A549 (cell line): ENCODE measurements at regions not wholly inside any gene's neighbourhood (a gene's known extent, or its start where the extent isn't known, plus 50 kb on each side); places are given as distances from the start of the nearest gene placed in this dataset.

Experiments
- ATAC-seq, 2 experiments: fragments of 200-7000 bp in 1 of 2; fragments of >200 bp in 1 of 2; cut with Nextera tagmentation in 1 of 2; cut with Tn5 transposase in 1 of 2; 3 replicates each; pipeline versions ENCODE4 v1.8.0 to v1.9.1; 2018 to 2020; ENCODE audit warnings: mild to moderate bottlenecking in 1 of 2, moderate library complexity in 1 of 2
- CTCF ChIA-PET: fragments of 300-600 bp; sonication (Branson Sonifier 250); formaldehyde crosslinking; extraction: SDS; loops from one replicate; lab custom pipeline; 2021; ENCODE audit warnings: antibody characterized with exemption, inconsistent platforms; lab: Yijun Ruan, JAX
- POLR2A ChIA-PET: fragments of 350-600 bp; formaldehyde crosslinking; extraction: SDS; loops from one replicate; lab custom pipeline; 2021; ENCODE audit warnings: antibody characterized with exemption, inconsistent platforms; lab: Yijun Ruan, JAX
- DNase-seq, 2 experiments: peaks; one replicate each; pipeline versions ENCODE4 v3.0.0 to v3.0.0-alpha.2; 2011 to 2016; ENCODE audit warnings: low read depth in 1 of 2, low spot score in 1 of 2
- FAIRE-seq: peaks from 2 replicates; lab custom pipeline; 2011; peaks lifted over from hg19 to GRCh38; lab: Jason Lieb, UNC
- H3K27ac ChIP-seq, 2 experiments: fragments of >200 bp; sonication (Bioruptor Twin); formaldehyde crosslinking; 3 replicates each; pipeline ENCODE4 v1.5.1; 2016 to 2017
- H3K4me1 ChIP-seq: fragments of >200 bp; sonication (Bioruptor Twin); formaldehyde crosslinking; 3 replicates; pipeline ENCODE4 v1.6.1; 2016
- H3K4me2 ChIP-seq: fragments of >200 bp; sonication (Bioruptor Twin); formaldehyde crosslinking; 3 replicates; pipeline ENCODE4 v1.6.1; 2016
- H3K4me3 ChIP-seq: fragments of >200 bp; sonication (Bioruptor Twin); formaldehyde crosslinking; 3 replicates; pipeline ENCODE4 v1.5.1; 2016
- H3K9me3 ChIP-seq: fragments of >200 bp; sonication (Bioruptor Twin); formaldehyde crosslinking; 3 replicates; pipeline ENCODE4 v1.6.1; 2016
- BHLHE40 ChIP-seq: IDR thresholded peaks from 2 replicates; pipeline ENCODE4 v1.6.1; 2012; ENCODE audit warnings: low read depth, low read length, inconsistent platforms
- CEBPB ChIP-seq, 2 experiments: fragments of >200 bp in 1 of 2; sonication (Bioruptor Twin) in 1 of 2; formaldehyde crosslinking in 1 of 2; IDR thresholded peaks; 2 replicates each; pipeline ENCODE4 v1.6.1; 2012 to 2016
- CHD2 ChIP-seq: fragments of 150-350 bp; IDR thresholded peaks from 2 replicates; pipeline ENCODE4 v1.6.1; 2014; ENCODE audit warnings: low read length; ENCODE audit not compliant: partially characterized antibody
- EP300 ChIP-seq, 2 experiments: fragments of >200 bp; sonication (Bioruptor Twin); formaldehyde crosslinking; IDR thresholded peaks; 2 replicates in 1 of 2; 3 replicates in 1 of 2; pipeline ENCODE4 v1.6.1; 2016 to 2017
- ESRRA ChIP-seq: fragments of 150-350 bp; IDR thresholded peaks from 2 replicates; pipeline ENCODE4 v1.6.1; 2014; ENCODE audit warnings: mild to moderate bottlenecking, low read length, borderline replicate concordance
- FOSB ChIP-seq: fragments of 250-450 bp; sonication (Bioruptor Pico); IDR thresholded peaks from 2 replicates; pipeline ENCODE4 v1.5.0; 2020; ENCODE audit warnings: mild to moderate bottlenecking, moderate library complexity
- GATA3 ChIP-seq: IDR thresholded peaks from 2 replicates; pipeline ENCODE4 v1.6.1; 2012; ENCODE audit warnings: borderline replicate concordance
- HEYL ChIP-seq: fragments of 250-450 bp; sonication (Bioruptor Pico); IDR thresholded peaks from 2 replicates; pipeline ENCODE4 v1.8.0; 2021; ENCODE audit warnings: mild to moderate bottlenecking, moderate library complexity
- HOXA7 ChIP-seq: fragments of 250-450 bp; sonication (Bioruptor Pico); IDR thresholded peaks from 2 replicates; pipeline ENCODE4 v1.5.0; 2020; ENCODE audit warnings: mild to moderate bottlenecking, moderate library complexity
- JUNB ChIP-seq: fragments of >200 bp; sonication (Bioruptor Twin); formaldehyde crosslinking; IDR thresholded peaks from 2 replicates; pipeline ENCODE4 v1.6.1; 2016
- MAZ ChIP-seq: fragments of 150-350 bp; IDR thresholded peaks from 2 replicates; pipeline ENCODE4 v1.6.1; 2014; ENCODE audit warnings: antibody characterized with exemption, low read depth, low read length, borderline replicate concordance
- MYC ChIP-seq: IDR thresholded peaks from 2 replicates; pipeline ENCODE4 v1.6.1; 2012; ENCODE audit warnings: mild to moderate bottlenecking, inconsistent platforms, low read length, improper control_type of control experiment, borderline replicate concordance
- NFE2L2 ChIP-seq: fragments of 150-350 bp; conservative IDR thresholded peaks from 2 replicates; pipeline ENCODE4 v1.6.1; 2014; ENCODE audit warnings: low read length
- PHF8 ChIP-seq: fragments of 200-600 bp; sonication (generic); IDR thresholded peaks from 2 replicates; pipeline ENCODE4 v1.6.1; 2016; ENCODE audit warnings: low read depth, mild to moderate bottlenecking, antibody characterized with exemption, moderate library complexity, borderline replicate concordance
- POLR2A ChIP-seq: IDR thresholded peaks from 2 replicates; pipeline ENCODE4 v1.6.1; 2012; ENCODE audit warnings: mild to moderate bottlenecking, low read length
- RARB ChIP-seq: fragments of 250-450 bp; sonication (Bioruptor Pico); IDR thresholded peaks from 2 replicates; pipeline ENCODE4 v1.8.0; 2021; ENCODE audit warnings: mild to moderate bottlenecking, moderate library complexity
- RFX5 ChIP-seq: fragments of 450-650 bp; IDR thresholded peaks from 2 replicates; pipeline ENCODE4 v1.7.1; 2014; ENCODE audit warnings: antibody characterized with exemption, mild to moderate bottlenecking, moderate library complexity
- TFCP2L1 ChIP-seq: fragments of 250-450 bp; sonication (Bioruptor Pico); IDR thresholded peaks from 2 replicates; pipeline ENCODE4 v1.5.0; 2021; ENCODE audit warnings: mild to moderate bottlenecking
- TP53 ChIP-seq: fragments of 250-450 bp; sonication (Bioruptor Pico); IDR thresholded peaks from 2 replicates; pipeline ENCODE4 v1.5.0; 2021; ENCODE audit warnings: mild to moderate bottlenecking, moderate library complexity
- ZFP36 ChIP-seq: fragments of 450-650 bp; IDR thresholded peaks from 2 replicates; pipeline ENCODE4 v1.6.1; 2014; ENCODE audit warnings: borderline replicate concordance; ENCODE audit not compliant: partially characterized antibody
- WGBS: methylation state at CpG from one replicate; pipeline ENCODE4 v1.1.6; 2017; ENCODE audit errors: missing lambda C conversion rate; 5-methylcytosine and 5-hydroxymethylcytosine counted together
- TF ChIP-seq, protein P1 (sequence below): fragments of >200 bp; sonication (Bioruptor Twin); formaldehyde crosslinking; IDR thresholded peaks from 3 replicates; pipeline ENCODE4 v1.6.1; 2016
- TF ChIP-seq, protein P2 (sequence below): fragments of 200-600 bp; sonication (generic); IDR thresholded peaks from 2 replicates; pipeline ENCODE4 v1.6.1; 2016; ENCODE audit warnings: antibody characterized with exemption, mild to moderate bottlenecking, moderate library complexity
- TF ChIP-seq, protein P3 (sequence below): IDR thresholded peaks from 2 replicates; pipeline ENCODE4 v1.6.1; 2012; ENCODE audit warnings: low read depth, borderline replicate concordance
- TF ChIP-seq, protein P4 (sequence below): fragments of >200 bp; sonication (Bioruptor Twin); formaldehyde crosslinking; IDR thresholded peaks from 2 replicates; pipeline ENCODE4 v1.6.1; 2016

DNA sequence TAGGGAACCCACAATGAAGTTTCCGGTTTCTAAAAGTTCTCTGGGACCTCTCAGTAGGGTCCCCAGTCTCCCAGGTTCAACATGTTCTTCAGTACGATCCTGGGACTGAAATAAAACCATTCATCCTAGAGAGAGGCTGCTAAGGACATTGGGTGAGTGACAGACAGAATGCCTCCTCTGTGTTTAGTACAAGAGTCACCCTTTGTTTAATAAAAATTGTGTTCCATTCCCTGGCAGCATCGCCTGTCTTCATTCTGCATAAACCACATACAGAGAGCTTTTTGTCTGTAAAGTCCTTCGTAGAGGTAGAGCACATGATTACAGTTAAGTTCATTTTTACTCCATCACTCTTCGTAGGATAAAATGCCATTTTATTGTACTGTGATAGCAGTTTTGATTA, 95.3 kb upstream of the GPR12 start:
- WGBS: 4% methylated on average over 5 of the region's 5 CpGs
- DNase-seq: no peak
- CTCF ChIA-PET: no interaction called here
- H3K9me3 ChIP-seq: no peaks in the 10 kb centered on the region
- POLR2A ChIA-PET: no interaction called here
- no peaks in the 10 kb centered on the region for H3K4me1 ChIP-seq
- TF ChIP-seq HOXA7 (CRISPR knock-in tag) (no peak), TFCP2L1 (CRISPR knock-in tag) (no peak), NFE2L2 (no peak), RFX5 (no peak), CHD2 (no peak), ZFP36 (no peak), JUNB (no peak), POLR2A (no peak), PHF8 (no peak), HEYL (no peak), FOSB (CRISPR knock-in tag) (no peak), MAZ (no peak), CEBPB (IDR thresholded peaks at IDR 0.05) (no peak), EP300 (IDR thresholded peaks at IDR 0.05) (no peak), GATA3 (no peak), TP53 (CRISPR knock-in tag) (no peak)
- TF ChIP-seq, protein P1, sequence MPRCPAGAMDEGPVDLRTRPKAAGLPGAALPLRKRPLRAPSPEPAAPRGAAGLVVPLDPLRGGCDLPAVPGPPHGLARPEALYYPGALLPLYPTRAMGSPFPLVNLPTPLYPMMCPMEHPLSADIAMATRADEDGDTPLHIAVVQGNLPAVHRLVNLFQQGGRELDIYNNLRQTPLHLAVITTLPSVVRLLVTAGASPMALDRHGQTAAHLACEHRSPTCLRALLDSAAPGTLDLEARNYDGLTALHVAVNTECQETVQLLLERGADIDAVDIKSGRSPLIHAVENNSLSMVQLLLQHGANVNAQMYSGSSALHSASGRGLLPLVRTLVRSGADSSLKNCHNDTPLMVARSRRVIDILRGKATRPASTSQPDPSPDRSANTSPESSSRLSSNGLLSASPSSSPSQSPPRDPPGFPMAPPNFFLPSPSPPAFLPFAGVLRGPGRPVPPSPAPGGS: no peak
- TF ChIP-seq, protein P2, sequence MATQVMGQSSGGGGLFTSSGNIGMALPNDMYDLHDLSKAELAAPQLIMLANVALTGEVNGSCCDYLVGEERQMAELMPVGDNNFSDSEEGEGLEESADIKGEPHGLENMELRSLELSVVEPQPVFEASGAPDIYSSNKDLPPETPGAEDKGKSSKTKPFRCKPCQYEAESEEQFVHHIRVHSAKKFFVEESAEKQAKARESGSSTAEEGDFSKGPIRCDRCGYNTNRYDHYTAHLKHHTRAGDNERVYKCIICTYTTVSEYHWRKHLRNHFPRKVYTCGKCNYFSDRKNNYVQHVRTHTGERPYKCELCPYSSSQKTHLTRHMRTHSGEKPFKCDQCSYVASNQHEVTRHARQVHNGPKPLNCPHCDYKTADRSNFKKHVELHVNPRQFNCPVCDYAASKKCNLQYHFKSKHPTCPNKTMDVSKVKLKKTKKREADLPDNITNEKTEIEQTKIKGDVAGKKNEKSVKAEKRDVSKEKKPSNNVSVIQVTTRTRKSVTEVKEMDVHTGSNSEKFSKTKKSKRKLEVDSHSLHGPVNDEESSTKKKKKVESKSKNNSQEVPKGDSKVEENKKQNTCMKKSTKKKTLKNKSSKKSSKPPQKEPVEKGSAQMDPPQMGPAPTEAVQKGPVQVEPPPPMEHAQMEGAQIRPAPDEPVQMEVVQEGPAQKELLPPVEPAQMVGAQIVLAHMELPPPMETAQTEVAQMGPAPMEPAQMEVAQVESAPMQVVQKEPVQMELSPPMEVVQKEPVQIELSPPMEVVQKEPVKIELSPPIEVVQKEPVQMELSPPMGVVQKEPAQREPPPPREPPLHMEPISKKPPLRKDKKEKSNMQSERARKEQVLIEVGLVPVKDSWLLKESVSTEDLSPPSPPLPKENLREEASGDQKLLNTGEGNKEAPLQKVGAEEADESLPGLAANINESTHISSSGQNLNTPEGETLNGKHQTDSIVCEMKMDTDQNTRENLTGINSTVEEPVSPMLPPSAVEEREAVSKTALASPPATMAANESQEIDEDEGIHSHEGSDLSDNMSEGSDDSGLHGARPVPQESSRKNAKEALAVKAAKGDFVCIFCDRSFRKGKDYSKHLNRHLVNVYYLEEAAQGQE: no peak
- TF ChIP-seq, protein P3, sequence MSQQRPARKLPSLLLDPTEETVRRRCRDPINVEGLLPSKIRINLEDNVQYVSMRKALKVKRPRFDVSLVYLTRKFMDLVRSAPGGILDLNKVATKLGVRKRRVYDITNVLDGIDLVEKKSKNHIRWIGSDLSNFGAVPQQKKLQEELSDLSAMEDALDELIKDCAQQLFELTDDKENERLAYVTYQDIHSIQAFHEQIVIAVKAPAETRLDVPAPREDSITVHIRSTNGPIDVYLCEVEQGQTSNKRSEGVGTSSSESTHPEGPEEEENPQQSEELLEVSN: no peak
- TF ChIP-seq, protein P4, sequence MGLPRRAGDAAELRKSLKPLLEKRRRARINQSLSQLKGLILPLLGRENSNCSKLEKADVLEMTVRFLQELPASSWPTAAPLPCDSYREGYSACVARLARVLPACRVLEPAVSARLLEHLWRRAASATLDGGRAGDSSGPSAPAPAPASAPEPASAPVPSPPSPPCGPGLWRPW: no peak
- no peak for FAIRE-seq
- no peak for ATAC-seq
- no peak overlapping the region for H3K27ac ChIP-seq
- no peak overlapping the region for H3K4me3 ChIP-seq
- H3K4me2 ChIP-seq: no peak overlapping the region

DNA sequence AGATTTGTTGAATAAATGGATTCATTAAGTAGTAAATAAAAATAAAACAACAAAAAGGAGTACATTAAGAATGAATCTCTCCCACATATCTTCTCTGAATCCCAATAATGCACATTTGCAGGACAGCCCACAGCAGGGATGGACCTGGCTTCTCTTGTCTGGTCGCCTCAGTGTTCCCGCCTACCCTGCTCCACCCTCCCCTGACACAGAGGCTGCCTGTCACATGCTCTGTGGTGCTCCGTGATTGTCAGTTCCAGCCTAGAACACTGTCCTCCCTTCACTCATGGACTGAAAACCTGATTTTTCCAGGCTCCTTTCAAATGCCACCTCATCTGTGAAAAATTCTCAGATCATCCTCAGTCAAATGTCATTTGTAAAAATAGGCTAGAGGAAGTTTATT, 94.5 kb upstream of the GPR12 start:
- Histone ChIP-seq H3K27ac (no peak overlapping the region), H3K4me2 (no peak overlapping the region), H3K4me3 (no peak overlapping the region), H3K9me3 (no peaks in the 10 kb centered on the region), H3K4me1 (no peaks in the 10 kb centered on the region)
- FAIRE-seq: no peak
- no peak for ATAC-seq
- ChIA-PET POLR2A (no interaction called here), CTCF (no interaction called here)
- no peak for DNase-seq
- TF ChIP-seq EP300 (IDR thresholded peaks at IDR 0.05): no peak
- TF ChIP-seq PHF8: no peak
- no peak for TF ChIP-seq RARB (CRISPR knock-in tag)
- no peak for TF ChIP-seq ESRRA
- TF ChIP-seq BHLHE40: no peak
- TF ChIP-seq, protein P2: no peak
- TF ChIP-seq RFX5: no peak
- TF ChIP-seq MYC: no peak
- WGBS: 2% methylated on average over 3 of the region's 3 CpGs
